ENCODE measurements at regions not wholly inside any gene's neighbourhood (a gene's known extent, or its start where the extent isn't known, plus 50 kb on each side); places are given as distances from the start of the nearest gene placed in this dataset.

- no peaks in the 10 kb centered on the region for H3K9me3 ChIP-seq
- no peak overlapping the region for H3K27ac ChIP-seq
- TF ChIP-seq CTCF (IDR thresholded peaks at IDR 0.05) (no peak), POLR2A (IDR thresholded peaks at IDR 0.05) (no peak)
- DNase-seq, result no peak
- no peaks in the 10 kb centered on the region for H3K36me3 ChIP-seq (ENCODE audit: low read depth, missing control alignments)
- 94% methylated on average over 1 of the region's 1 CpG; no CpG with 5 or more reads in 1 of the 2 donors for WGBS, 2 donors
- H3K4me1 ChIP-seq, result no peaks in the 10 kb centered on the region
- H3K27me3 ChIP-seq, result no peaks in the 10 kb centered on the region
- intact Hi-C loops (cut with DNase I; ENCODE audit: low total_unique reads), result no loop called here
- no peak overlapping the region for H3K4me3 ChIP-seq
These were observed 190.0 kb downstream of the GAS1 start for GRCh38 chr9:86757382-86757720.

GRCh38 chr9:86756576-86757381 lies 190.5 kb downstream of the GAS1 start:
- DNase-seq, result no peak
- WGBS, 2 donors, result 83 to 86% methylated on average over 18 of the region's 18 CpGs
- H3K27me3 ChIP-seq, result no peaks in the 10 kb centered on the region
- intact Hi-C loops (cut with DNase I; ENCODE audit: low total_unique reads), result no loop called here
- H3K9me3 ChIP-seq, result no peaks in the 10 kb centered on the region
- TF ChIP-seq CTCF (IDR thresholded peaks at IDR 0.05), result no peak
- no peak for TF ChIP-seq POLR2A (IDR thresholded peaks at IDR 0.05)
- H3K27ac ChIP-seq, result no peak overlapping the region
- no peak overlapping the region for H3K4me3 ChIP-seq
- H3K4me1 ChIP-seq, result no peaks in the 10 kb centered on the region
- H3K36me3 ChIP-seq (ENCODE audit: low read depth, missing control alignments), result no peaks in the 10 kb centered on the region

- H3K36me3 ChIP-seq (ENCODE audit: low read depth, missing control alignments), result no peaks in the 10 kb centered on the region
- intact Hi-C loops (cut with DNase I; ENCODE audit: low total_unique reads), result no loop called here
- no peak overlapping the region for H3K4me3 ChIP-seq
- no peak for TF ChIP-seq CTCF (IDR thresholded peaks at IDR 0.05)
- TF ChIP-seq POLR2A (IDR thresholded peaks at IDR 0.05), result no peak
- H3K9me3 ChIP-seq, result no peaks in the 10 kb centered on the region
- DNase-seq, result no peak
- 64 to 67% methylated on average over 8 of the region's 8 CpGs for WGBS, 2 donors
- H3K4me1 ChIP-seq, result no peaks in the 10 kb centered on the region
- no peak overlapping the region for H3K27ac ChIP-seq
- H3K27me3 ChIP-seq, result no peaks in the 10 kb centered on the region
These were observed 191.8 kb downstream of the GAS1 start for GRCh38 chr9:86755561-86755941.

- H3K27ac ChIP-seq, result no peak overlapping the region
- TF ChIP-seq CTCF (IDR thresholded peaks at IDR 0.05), result no peak
- intact Hi-C loops (cut with DNase I; ENCODE audit: low total_unique reads), result no loop called here
- DNase-seq, result no peak
- WGBS, 2 donors, result 46 to 49% methylated on average over 6 of the region's 6 CpGs
- no peaks in the 10 kb centered on the region for H3K9me3 ChIP-seq
- H3K36me3 ChIP-seq (ENCODE audit: low read depth, missing control alignments), result no peaks in the 10 kb centered on the region
- H3K4me3 ChIP-seq, result no peak overlapping the region
- no peaks in the 10 kb centered on the region for H3K4me1 ChIP-seq
- H3K27me3 ChIP-seq, result no peaks in the 10 kb centered on the region
These were observed 192.4 kb downstream of the GAS1 start for GRCh38 chr9:86754581-86755560.
